ENCODE measurements at regions not wholly inside any gene's neighbourhood (a gene's known extent, or its start where the extent isn't known, plus 50 kb on each side); places are given as distances from the start of the nearest gene placed in this dataset.
"Not testable (repeated sequence)": the region's sequence is repeated elsewhere in the genome, so short reads cannot be mapped to it uniquely, and the experiment has no call there.

GRCh38 chr5:116858020-116858419, 283.4 kb upstream of the SEMA6A start:
- TF ChIP-seq, protein P1, sequence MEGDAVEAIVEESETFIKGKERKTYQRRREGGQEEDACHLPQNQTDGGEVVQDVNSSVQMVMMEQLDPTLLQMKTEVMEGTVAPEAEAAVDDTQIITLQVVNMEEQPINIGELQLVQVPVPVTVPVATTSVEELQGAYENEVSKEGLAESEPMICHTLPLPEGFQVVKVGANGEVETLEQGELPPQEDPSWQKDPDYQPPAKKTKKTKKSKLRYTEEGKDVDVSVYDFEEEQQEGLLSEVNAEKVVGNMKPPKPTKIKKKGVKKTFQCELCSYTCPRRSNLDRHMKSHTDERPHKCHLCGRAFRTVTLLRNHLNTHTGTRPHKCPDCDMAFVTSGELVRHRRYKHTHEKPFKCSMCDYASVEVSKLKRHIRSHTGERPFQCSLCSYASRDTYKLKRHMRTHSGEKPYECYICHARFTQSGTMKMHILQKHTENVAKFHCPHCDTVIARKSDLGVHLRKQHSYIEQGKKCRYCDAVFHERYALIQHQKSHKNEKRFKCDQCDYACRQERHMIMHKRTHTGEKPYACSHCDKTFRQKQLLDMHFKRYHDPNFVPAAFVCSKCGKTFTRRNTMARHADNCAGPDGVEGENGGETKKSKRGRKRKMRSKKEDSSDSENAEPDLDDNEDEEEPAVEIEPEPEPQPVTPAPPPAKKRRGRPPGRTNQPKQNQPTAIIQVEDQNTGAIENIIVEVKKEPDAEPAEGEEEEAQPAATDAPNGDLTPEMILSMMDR (IDR thresholded peaks at IDR 0.05) = not testable (repeated sequence)
- not testable (repeated sequence) for TF ChIP-seq MAX (IDR thresholded peaks at IDR 0.05); KDM5A (IDR thresholded peaks at IDR 0.05); EP300 (IDR thresholded peaks at IDR 0.05); POLR2A (IDR thresholded peaks at IDR 0.05; ENCODE audit: low read length); JUN (IDR thresholded peaks at IDR 0.05); RCOR1 (IDR thresholded peaks at IDR 0.05; ENCODE audit: low read depth, low read length); SREBF2 (IDR thresholded peaks at IDR 0.05); MAFK (IDR thresholded peaks at IDR 0.05; ENCODE audit: partially characterized antibody); HMGXB4 (CRISPR knock-in tag; IDR thresholded peaks at IDR 0.05; ENCODE audit: borderline replicate concordance); RAD21 (conservative IDR thresholded peaks at IDR 0.05 in 1 of 2, IDR thresholded peaks at IDR 0.05 in 1 of 2); MYC (IDR thresholded peaks at IDR 0.05; ENCODE audit: borderline replicate concordance, low read length)
- TF ChIP-seq, protein P2, sequence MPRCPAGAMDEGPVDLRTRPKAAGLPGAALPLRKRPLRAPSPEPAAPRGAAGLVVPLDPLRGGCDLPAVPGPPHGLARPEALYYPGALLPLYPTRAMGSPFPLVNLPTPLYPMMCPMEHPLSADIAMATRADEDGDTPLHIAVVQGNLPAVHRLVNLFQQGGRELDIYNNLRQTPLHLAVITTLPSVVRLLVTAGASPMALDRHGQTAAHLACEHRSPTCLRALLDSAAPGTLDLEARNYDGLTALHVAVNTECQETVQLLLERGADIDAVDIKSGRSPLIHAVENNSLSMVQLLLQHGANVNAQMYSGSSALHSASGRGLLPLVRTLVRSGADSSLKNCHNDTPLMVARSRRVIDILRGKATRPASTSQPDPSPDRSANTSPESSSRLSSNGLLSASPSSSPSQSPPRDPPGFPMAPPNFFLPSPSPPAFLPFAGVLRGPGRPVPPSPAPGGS (IDR thresholded peaks at IDR 0.05) = not testable (repeated sequence)
